ENCODE measurements at regions not wholly inside any gene's neighbourhood (a gene's known extent, or its start where the extent isn't known, plus 50 kb on each side); places are given as distances from the start of the nearest gene placed in this dataset.

- Histone ChIP-seq H3K4me3 (ENCODE audit: low read length) (no peak overlapping the region), H3K4me1 (ENCODE audit: control insufficient read depth, insufficient read depth, low read length) (no peaks in the 10 kb centered on the region), H3K9ac (ENCODE audit: low read length) (no peak overlapping the region), H3K9me3 (ENCODE audit: control insufficient read depth, low read length) (no peaks in the 10 kb centered on the region), H3K36me3 (ENCODE audit: control insufficient read depth, insufficient read depth, low read length) (no peaks in the 10 kb centered on the region), H3K27me3 (ENCODE audit: control insufficient read depth, insufficient read depth, low read length) (no peaks in the 10 kb centered on the region)
These were observed 1014.2 kb downstream of the TUSC7 start for GRCh38 chr3:117723825-117724224.

GRCh38 chr3:117725314-117725713 lies 1015.7 kb downstream of the TUSC7 start:
- Histone ChIP-seq H3K4me1 (ENCODE audit: control insufficient read depth, insufficient read depth, low read length) (no peaks in the 10 kb centered on the region), H3K9ac (ENCODE audit: low read length) (no peak overlapping the region), H3K4me3 (ENCODE audit: low read length) (no peak overlapping the region), H3K9me3 (ENCODE audit: control insufficient read depth, low read length) (no peaks in the 10 kb centered on the region), H3K36me3 (ENCODE audit: control insufficient read depth, insufficient read depth, low read length) (no peaks in the 10 kb centered on the region), H3K27me3 (ENCODE audit: control insufficient read depth, insufficient read depth, low read length) (no peaks in the 10 kb centered on the region)

GRCh38 chr3:117726776-117727175 lies 1017.2 kb downstream of the TUSC7 start:
- Histone ChIP-seq H3K4me3 (ENCODE audit: low read length) (no peak overlapping the region), H3K9me3 (ENCODE audit: control insufficient read depth, low read length) (no peaks in the 10 kb centered on the region), H3K36me3 (ENCODE audit: control insufficient read depth, insufficient read depth, low read length) (no peaks in the 10 kb centered on the region), H3K4me1 (ENCODE audit: control insufficient read depth, insufficient read depth, low read length) (no peaks in the 10 kb centered on the region), H3K9ac (ENCODE audit: low read length) (no peak overlapping the region), H3K27me3 (ENCODE audit: control insufficient read depth, insufficient read depth, low read length) (no peaks in the 10 kb centered on the region)

GRCh38 chr3:117728226-117728625 lies 1018.6 kb downstream of the TUSC7 start:
- H3K9me3 ChIP-seq (ENCODE audit: control insufficient read depth, low read length) = no peaks in the 10 kb centered on the region
- no peak overlapping the region for H3K9ac ChIP-seq (ENCODE audit: low read length)
- no peaks in the 10 kb centered on the region for H3K36me3 ChIP-seq (ENCODE audit: control insufficient read depth, insufficient read depth, low read length)
- H3K4me1 ChIP-seq (ENCODE audit: control insufficient read depth, insufficient read depth, low read length) = no peaks in the 10 kb centered on the region
- H3K4me3 ChIP-seq (ENCODE audit: low read length) = no peak overlapping the region
- no peaks in the 10 kb centered on the region for H3K27me3 ChIP-seq (ENCODE audit: control insufficient read depth, insufficient read depth, low read length)

- no peak overlapping the region for H3K9ac ChIP-seq (ENCODE audit: low read length)
These were observed 1024.9 kb downstream of the TUSC7 start for GRCh38 chr3:117734496-117734895.

GRCh38 chr3:117735481-117736101 lies 1026.0 kb downstream of the TUSC7 start:
- Histone ChIP-seq H3K4me3 (ENCODE audit: low read length) (no peak overlapping the region), H3K27me3 (ENCODE audit: control insufficient read depth, insufficient read depth, low read length) (no peaks in the 10 kb centered on the region), H3K9ac (ENCODE audit: low read length) (no peak overlapping the region)

More at GRCh38 chr3:117734496-117734895, 1024.9 kb downstream of the TUSC7 start:
- no peaks in the 10 kb centered on the region for H3K4me1 ChIP-seq (ENCODE audit: control insufficient read depth, insufficient read depth, low read length)
- H3K36me3 ChIP-seq (ENCODE audit: control insufficient read depth, insufficient read depth, low read length) = no peaks in the 10 kb centered on the region
- H3K4me3 ChIP-seq (ENCODE audit: low read length) = no peak overlapping the region
- no peaks in the 10 kb centered on the region for H3K9me3 ChIP-seq (ENCODE audit: control insufficient read depth, low read length)
- H3K27me3 ChIP-seq (ENCODE audit: control insufficient read depth, insufficient read depth, low read length) = no peaks in the 10 kb centered on the region

GRCh38 chr3:117736846-117737245 lies 1027.3 kb downstream of the TUSC7 start:
- H3K4me1 ChIP-seq (ENCODE audit: control insufficient read depth, insufficient read depth, low read length) = no peaks in the 10 kb centered on the region
- no peaks in the 10 kb centered on the region for H3K27me3 ChIP-seq (ENCODE audit: control insufficient read depth, insufficient read depth, low read length)
- H3K4me3 ChIP-seq (ENCODE audit: low read length) = no peak overlapping the region
- H3K9ac ChIP-seq (ENCODE audit: low read length) = no peak overlapping the region
- no peaks in the 10 kb centered on the region for H3K36me3 ChIP-seq (ENCODE audit: control insufficient read depth, insufficient read depth, low read length)
- H3K9me3 ChIP-seq (ENCODE audit: control insufficient read depth, low read length) = no peaks in the 10 kb centered on the region

More at GRCh38 chr3:117735481-117736101, 1026.0 kb downstream of the TUSC7 start:
- Histone ChIP-seq H3K9me3 (ENCODE audit: control insufficient read depth, low read length) (no peaks in the 10 kb centered on the region), H3K36me3 (ENCODE audit: control insufficient read depth, insufficient read depth, low read length) (no peaks in the 10 kb centered on the region), H3K4me1 (ENCODE audit: control insufficient read depth, insufficient read depth, low read length) (no peaks in the 10 kb centered on the region)

GRCh38 chr3:117743993-117744392 lies 1034.4 kb downstream of the TUSC7 start:
- Histone ChIP-seq H3K27me3 (ENCODE audit: control insufficient read depth, insufficient read depth, low read length) (no peaks in the 10 kb centered on the region), H3K9ac (ENCODE audit: low read length) (no peak overlapping the region), H3K4me3 (ENCODE audit: low read length) (no peak overlapping the region), H3K9me3 (ENCODE audit: control insufficient read depth, low read length) (no peaks in the 10 kb centered on the region), H3K4me1 (ENCODE audit: control insufficient read depth, insufficient read depth, low read length) (no peaks in the 10 kb centered on the region), H3K36me3 (ENCODE audit: control insufficient read depth, insufficient read depth, low read length) (no peaks in the 10 kb centered on the region)

- no peak overlapping the region for H3K9ac ChIP-seq (ENCODE audit: low read length)
- H3K4me1 ChIP-seq (ENCODE audit: control insufficient read depth, insufficient read depth, low read length) = no peaks in the 10 kb centered on the region
- H3K9me3 ChIP-seq (ENCODE audit: control insufficient read depth, low read length) = no peaks in the 10 kb centered on the region
- no peak overlapping the region for H3K4me3 ChIP-seq (ENCODE audit: low read length)
- no peaks in the 10 kb centered on the region for H3K36me3 ChIP-seq (ENCODE audit: control insufficient read depth, insufficient read depth, low read length)
- H3K27me3 ChIP-seq (ENCODE audit: control insufficient read depth, insufficient read depth, low read length) = no peaks in the 10 kb centered on the region
These were observed 1035.4 kb downstream of the TUSC7 start for GRCh38 chr3:117744935-117745334.

- no peak overlapping the region for H3K4me3 ChIP-seq (ENCODE audit: low read length)
- no peaks in the 10 kb centered on the region for H3K36me3 ChIP-seq (ENCODE audit: control insufficient read depth, insufficient read depth, low read length)
- H3K27me3 ChIP-seq (ENCODE audit: control insufficient read depth, insufficient read depth, low read length) = no peaks in the 10 kb centered on the region
- no peak overlapping the region for H3K9ac ChIP-seq (ENCODE audit: low read length)
- no peaks in the 10 kb centered on the region for H3K4me1 ChIP-seq (ENCODE audit: control insufficient read depth, insufficient read depth, low read length)
- no peaks in the 10 kb centered on the region for H3K9me3 ChIP-seq (ENCODE audit: control insufficient read depth, low read length)
These were observed 1035.9 kb downstream of the TUSC7 start for GRCh38 chr3:117745516-117745915.

GRCh38 chr3:117746066-117746465 lies 1036.5 kb downstream of the TUSC7 start:
- H3K36me3 ChIP-seq (ENCODE audit: control insufficient read depth, insufficient read depth, low read length) = no peaks in the 10 kb centered on the region
- no peaks in the 10 kb centered on the region for H3K4me1 ChIP-seq (ENCODE audit: control insufficient read depth, insufficient read depth, low read length)
- H3K27me3 ChIP-seq (ENCODE audit: control insufficient read depth, insufficient read depth, low read length) = no peaks in the 10 kb centered on the region
- H3K9ac ChIP-seq (ENCODE audit: low read length) = no peak overlapping the region
- H3K9me3 ChIP-seq (ENCODE audit: control insufficient read depth, low read length) = no peaks in the 10 kb centered on the region
- no peak overlapping the region for H3K4me3 ChIP-seq (ENCODE audit: low read length)

- Histone ChIP-seq H3K9me3 (ENCODE audit: control insufficient read depth, low read length) (no peaks in the 10 kb centered on the region), H3K9ac (ENCODE audit: low read length) (no peak overlapping the region), H3K27me3 (ENCODE audit: control insufficient read depth, insufficient read depth, low read length) (no peaks in the 10 kb centered on the region), H3K4me1 (ENCODE audit: control insufficient read depth, insufficient read depth, low read length) (no peaks in the 10 kb centered on the region), H3K36me3 (ENCODE audit: control insufficient read depth, insufficient read depth, low read length) (no peaks in the 10 kb centered on the region), H3K4me3 (ENCODE audit: low read length) (no peak overlapping the region)
These were observed 1038.6 kb downstream of the TUSC7 start for GRCh38 chr3:117748131-117748530.

Measured in mucosa of stomach (tissue), 1 donor.